H1 (cell line): ENCODE measurements at regions not wholly inside any gene's neighbourhood (a gene's known extent, or its start where the extent isn't known, plus 50 kb on each side); places are given as distances from the start of the nearest gene placed in this dataset.

Source experiments
- CHD2 ChIP-seq: IDR thresholded peaks from 2 replicates; pipeline ENCODE4 v1.6.1; 2012; ENCODE audit warnings: low read length, improper control_type of control experiment
- HDAC6 ChIP-seq: IDR thresholded peaks from one replicate; pipeline ENCODE4 v1.7.1; 2012; ENCODE audit warnings: low read depth, mild to moderate bottlenecking, inconsistent platforms, low read length, moderate library complexity
- KDM1A ChIP-seq: fragments of 200-600, 300-600 bp; sonication (generic); IDR thresholded peaks from 2 replicates; pipeline ENCODE4 v1.7.1; 2016; ENCODE audit warnings: mild to moderate bottlenecking, low read length, borderline replicate concordance
- PHF8 ChIP-seq: fragments of 200-600 bp; sonication (generic); conservative IDR thresholded peaks from 2 replicates; pipeline ENCODE4 v1.7.1; 2012; ENCODE audit warnings: low read depth, mild to moderate bottlenecking, inconsistent platforms, low read length, moderate library complexity
- POLR2A ChIP-seq, 2 experiments: IDR thresholded peaks; 1 replicate in 1 of 2; 2 replicates in 1 of 2; pipeline ENCODE4 v1.6.1; 2011; ENCODE audit warnings: low read depth in 2 of 2, low read length in 2 of 2, mild to moderate bottlenecking in 2 of 2; ENCODE audit errors: control extremely low read depth in 1 of 2
- TF ChIP-seq, protein P1 (sequence below): IDR thresholded peaks from 2 replicates; pipeline ENCODE4 v1.6.1; 2011; ENCODE audit warnings: low read length, improper control_type of control experiment

DNA sequence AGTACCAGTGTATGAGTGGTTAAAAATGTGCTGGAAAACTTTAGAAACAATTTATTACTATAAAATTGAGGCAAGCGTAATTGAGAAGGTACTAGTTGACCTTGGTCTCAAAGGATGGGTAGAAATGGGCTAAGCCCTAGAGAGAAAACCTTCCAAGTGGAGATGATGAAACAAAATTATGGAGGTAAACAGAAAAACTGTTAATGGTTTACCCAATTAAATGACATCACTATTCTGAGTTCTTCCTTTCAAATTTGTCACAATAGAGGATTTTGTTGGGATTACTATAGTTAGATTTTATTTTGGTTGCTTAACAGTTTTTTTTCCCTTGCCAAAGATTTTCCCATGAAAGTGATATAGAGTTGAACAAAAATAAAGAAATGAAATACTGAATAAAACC lies 1302.5 kb upstream of the TENM3 start (continued):
- TF ChIP-seq HDAC6 (no peak), PHF8 (no peak), CHD2 (no peak), POLR2A (IDR thresholded peaks at IDR 0.05; ENCODE audit: control extremely low read depth in 1 of 2, low read depth in 2 of 2, low read length in 2 of 2) (no peak), KDM1A (no peak)
- TF ChIP-seq, protein P1, sequence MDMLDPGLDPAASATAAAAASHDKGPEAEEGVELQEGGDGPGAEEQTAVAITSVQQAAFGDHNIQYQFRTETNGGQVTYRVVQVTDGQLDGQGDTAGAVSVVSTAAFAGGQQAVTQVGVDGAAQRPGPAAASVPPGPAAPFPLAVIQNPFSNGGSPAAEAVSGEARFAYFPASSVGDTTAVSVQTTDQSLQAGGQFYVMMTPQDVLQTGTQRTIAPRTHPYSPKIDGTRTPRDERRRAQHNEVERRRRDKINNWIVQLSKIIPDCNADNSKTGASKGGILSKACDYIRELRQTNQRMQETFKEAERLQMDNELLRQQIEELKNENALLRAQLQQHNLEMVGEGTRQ: no peak
